GM12892 (cell line): ENCODE measurements at regions not wholly inside any gene's neighbourhood (a gene's known extent, or its start where the extent isn't known, plus 50 kb on each side); places are given as distances from the start of the nearest gene placed in this dataset.

Source experiments
- POLR2A ChIP-seq: IDR thresholded peaks from 2 replicates; pipeline ENCODE4 v1.6.1; 2011; ENCODE audit warnings: low read depth, low read length, control low read depth
- TAF1 ChIP-seq: IDR thresholded peaks from 2 replicates; pipeline ENCODE4 v1.6.1; 2011; ENCODE audit warnings: low read depth, mild to moderate bottlenecking, control low read depth, low read length, borderline replicate concordance

DNA sequence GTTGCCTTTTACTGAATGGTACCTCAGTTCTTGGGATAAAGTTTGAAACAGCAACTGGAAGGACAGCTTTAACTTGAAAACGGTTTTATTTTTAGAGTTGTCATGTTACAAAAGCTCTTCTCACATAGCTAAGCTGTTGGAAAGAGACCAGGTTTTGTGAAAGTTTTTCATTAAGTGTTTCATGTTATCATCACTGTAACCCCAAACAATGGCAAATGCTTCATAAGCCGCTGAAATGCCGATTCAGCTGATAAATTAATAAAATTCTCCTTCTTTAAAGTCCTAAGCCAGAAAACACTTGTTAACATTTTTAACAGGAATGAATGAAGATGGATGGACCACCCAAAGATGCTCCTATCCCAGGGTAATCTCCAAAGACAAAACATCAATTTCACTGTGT is 76.1 kb upstream of the IRF2 start:
- TF ChIP-seq POLR2A (no peak), TAF1 (no peak)
